ENCODE measurements at regions not wholly inside any gene's neighbourhood (a gene's known extent, or its start where the extent isn't known, plus 50 kb on each side); places are given as distances from the start of the nearest gene placed in this dataset.
"Not testable (repeated sequence)": the region's sequence is repeated elsewhere in the genome, so short reads cannot be mapped to it uniquely, and the experiment has no call there.

DNA sequence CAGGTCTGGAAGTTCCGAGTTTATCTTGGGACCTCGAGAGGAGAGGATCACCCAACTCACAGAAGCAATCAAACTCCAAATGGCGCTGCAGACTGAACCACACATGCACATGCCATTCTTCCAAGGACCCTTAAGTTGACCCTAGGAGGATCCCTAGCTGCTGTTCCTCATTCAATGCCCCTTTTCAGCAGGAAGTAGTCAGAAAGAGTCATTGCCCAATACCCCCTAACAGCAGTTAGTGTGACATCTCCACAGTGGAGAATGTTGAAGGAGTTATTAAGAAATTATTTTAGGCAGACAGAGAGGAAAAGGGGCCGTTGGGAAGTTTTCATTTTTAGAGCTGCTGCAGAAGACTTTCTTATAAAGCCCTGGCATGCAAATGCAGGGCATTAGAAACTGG is 229.9 kb upstream of the DAB2 start:
- H3K27ac ChIP-seq (ENCODE audit: insufficient read depth, low read length), result no peak overlapping the region
- no peak overlapping the region for H3K4me2 ChIP-seq (ENCODE audit: extremely low read depth, insufficient read depth, low read length)
- no peaks in the 10 kb centered on the region for H3K27me3 ChIP-seq (ENCODE audit: control insufficient read depth, insufficient read depth, low read length)
- H3K4me3 ChIP-seq (replicated peaks in 1 of 4; ENCODE audit: control extremely low read depth in 1 of 4, insufficient read depth in 1 of 4, low read depth in 3 of 4, low read length in 4 of 4), result no peak overlapping the region
- H2AFZ ChIP-seq (ENCODE audit: low read length), result no peak overlapping the region
- H3K9me3 ChIP-seq (ENCODE audit: control insufficient read depth, insufficient read depth, low read depth, low read length), result no peaks in the 10 kb centered on the region
- no peaks in the 10 kb centered on the region for H3K79me2 ChIP-seq (ENCODE audit: control insufficient read depth, insufficient read depth, low read length)
- no peaks in the 10 kb centered on the region for H3K36me3 ChIP-seq (ENCODE audit: control insufficient read depth, insufficient read depth, low read length)
- H3K9ac ChIP-seq (ENCODE audit: insufficient read depth, low read length), result no peak overlapping the region
- no peaks in the 10 kb centered on the region for H4K20me1 ChIP-seq (ENCODE audit: control insufficient read depth, extremely low read depth, insufficient read depth, low read length)
- no peak for DNase-seq (ENCODE audit: low read depth in 2 of 2)
- TF ChIP-seq EZH2 (IDR thresholded peaks at IDR 0.05; ENCODE audit: low read length, missing control alignments), result no peak
- TF ChIP-seq, protein P1, sequence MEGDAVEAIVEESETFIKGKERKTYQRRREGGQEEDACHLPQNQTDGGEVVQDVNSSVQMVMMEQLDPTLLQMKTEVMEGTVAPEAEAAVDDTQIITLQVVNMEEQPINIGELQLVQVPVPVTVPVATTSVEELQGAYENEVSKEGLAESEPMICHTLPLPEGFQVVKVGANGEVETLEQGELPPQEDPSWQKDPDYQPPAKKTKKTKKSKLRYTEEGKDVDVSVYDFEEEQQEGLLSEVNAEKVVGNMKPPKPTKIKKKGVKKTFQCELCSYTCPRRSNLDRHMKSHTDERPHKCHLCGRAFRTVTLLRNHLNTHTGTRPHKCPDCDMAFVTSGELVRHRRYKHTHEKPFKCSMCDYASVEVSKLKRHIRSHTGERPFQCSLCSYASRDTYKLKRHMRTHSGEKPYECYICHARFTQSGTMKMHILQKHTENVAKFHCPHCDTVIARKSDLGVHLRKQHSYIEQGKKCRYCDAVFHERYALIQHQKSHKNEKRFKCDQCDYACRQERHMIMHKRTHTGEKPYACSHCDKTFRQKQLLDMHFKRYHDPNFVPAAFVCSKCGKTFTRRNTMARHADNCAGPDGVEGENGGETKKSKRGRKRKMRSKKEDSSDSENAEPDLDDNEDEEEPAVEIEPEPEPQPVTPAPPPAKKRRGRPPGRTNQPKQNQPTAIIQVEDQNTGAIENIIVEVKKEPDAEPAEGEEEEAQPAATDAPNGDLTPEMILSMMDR (conservative IDR thresholded peaks at IDR 0.05 in 1 of 2, IDR thresholded peaks at IDR 0.05 in 1 of 2; ENCODE audit: low read depth in 1 of 2, low read length in 2 of 2), result no peak
- no peaks in the 10 kb centered on the region for H3K4me1 ChIP-seq (ENCODE audit: control insufficient read depth, extremely low read depth, insufficient read depth, low read length)

DNA sequence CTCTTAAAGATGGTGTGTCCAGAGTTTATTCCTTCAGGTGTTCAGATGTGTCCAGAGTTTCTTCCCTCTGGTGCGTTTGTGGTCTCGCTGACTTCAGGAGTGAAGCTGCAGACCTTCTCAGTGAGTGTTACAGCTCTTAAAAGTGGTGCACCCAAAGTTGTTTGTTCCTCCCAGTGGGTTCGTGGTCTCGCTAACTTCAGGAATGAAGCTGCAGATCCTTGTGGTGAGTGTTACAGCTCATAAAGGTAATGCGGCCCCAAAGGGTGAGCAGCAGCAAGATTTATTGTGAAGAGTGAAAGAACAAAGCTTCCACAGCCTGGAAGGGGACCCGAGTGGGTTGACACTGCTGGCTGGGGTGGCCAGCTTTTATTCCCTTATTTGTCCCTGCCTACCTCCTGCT is 227.7 kb upstream of the DAB2 start:
- not testable (repeated sequence) for H3K9me3 ChIP-seq (ENCODE audit: control insufficient read depth, insufficient read depth, low read depth, low read length); DNase-seq (ENCODE audit: low read depth in 2 of 2)

DNA sequence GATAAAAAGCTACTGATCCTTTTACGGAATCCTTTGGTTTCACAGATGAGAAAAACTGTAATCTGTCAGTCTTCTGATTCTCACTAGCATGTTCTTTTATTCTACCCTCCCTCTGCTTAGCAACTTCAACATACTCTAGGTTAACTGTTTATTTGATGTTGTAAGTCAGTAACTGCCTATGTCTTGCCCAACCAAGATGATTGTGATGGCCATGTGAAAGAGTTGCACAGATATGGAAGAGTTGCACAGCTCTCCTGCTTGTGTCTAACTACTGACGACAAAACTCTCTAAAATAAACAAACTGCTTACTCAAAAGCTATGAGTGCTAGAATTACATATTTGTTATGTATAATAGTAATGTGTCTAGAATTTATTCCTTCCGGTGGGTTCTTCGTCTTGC is 227.3 kb upstream of the DAB2 start:
- DNase-seq (ENCODE audit: low read depth in 2 of 2), result peak in 1 of 2 donors; percentile 16
- Histone ChIP-seq H3K4me3 (replicated peaks in 1 of 4; ENCODE audit: control extremely low read depth in 1 of 4, insufficient read depth in 1 of 4, low read depth in 3 of 4, low read length in 4 of 4) (no peak overlapping the region), H3K4me1 (ENCODE audit: control insufficient read depth, extremely low read depth, insufficient read depth, low read length) (no peaks in the 10 kb centered on the region), H4K20me1 (ENCODE audit: control insufficient read depth, extremely low read depth, insufficient read depth, low read length) (no peaks in the 10 kb centered on the region), H3K27ac (ENCODE audit: insufficient read depth, low read length) (no peak overlapping the region), H3K9me3 (ENCODE audit: control insufficient read depth, insufficient read depth, low read depth, low read length) (no peaks in the 10 kb centered on the region), H3K9ac (ENCODE audit: insufficient read depth, low read length) (no peak overlapping the region), H3K4me2 (ENCODE audit: extremely low read depth, insufficient read depth, low read length) (no peak overlapping the region), H3K36me3 (ENCODE audit: control insufficient read depth, insufficient read depth, low read length) (no peaks in the 10 kb centered on the region), H3K27me3 (ENCODE audit: control insufficient read depth, insufficient read depth, low read length) (no peaks in the 10 kb centered on the region), H3K79me2 (ENCODE audit: control insufficient read depth, insufficient read depth, low read length) (no peaks in the 10 kb centered on the region), H2AFZ (ENCODE audit: low read length) (no peak overlapping the region)
- TF ChIP-seq, protein P1 (conservative IDR thresholded peaks at IDR 0.05 in 1 of 2, IDR thresholded peaks at IDR 0.05 in 1 of 2; ENCODE audit: low read depth in 1 of 2, low read length in 2 of 2), result no peak
- TF ChIP-seq EZH2 (IDR thresholded peaks at IDR 0.05; ENCODE audit: low read length, missing control alignments), result no peak

More for the DNA sequence above, 227.7 kb upstream of the DAB2 start:
- not testable (repeated sequence) for H3K4me1 ChIP-seq (ENCODE audit: control insufficient read depth, extremely low read depth, insufficient read depth, low read length); H3K9ac ChIP-seq (ENCODE audit: insufficient read depth, low read length); H4K20me1 ChIP-seq (ENCODE audit: control insufficient read depth, extremely low read depth, insufficient read depth, low read length); H3K27me3 ChIP-seq (ENCODE audit: control insufficient read depth, insufficient read depth, low read length); H2AFZ ChIP-seq (ENCODE audit: low read length); H3K79me2 ChIP-seq (ENCODE audit: control insufficient read depth, insufficient read depth, low read length); H3K4me2 ChIP-seq (ENCODE audit: extremely low read depth, insufficient read depth, low read length); H3K4me3 ChIP-seq (replicated peaks in 1 of 4; ENCODE audit: control extremely low read depth in 1 of 4, insufficient read depth in 1 of 4, low read depth in 3 of 4, low read length in 4 of 4); H3K36me3 ChIP-seq (ENCODE audit: control insufficient read depth, insufficient read depth, low read length); H3K27ac ChIP-seq (ENCODE audit: insufficient read depth, low read length)

All from fibroblast of lung (primary cell).